GM12878 (cell line): ENCODE measurements at regions not wholly inside any gene's neighbourhood (a gene's known extent, or its start where the extent isn't known, plus 50 kb on each side); places are given as distances from the start of the nearest gene placed in this dataset.

Experiments used
- EGR1 ChIP-seq, 2 experiments: IDR thresholded peaks; 1 replicate in 1 of 2; 2 replicates in 1 of 2; pipeline ENCODE4 v1.6.1; 2011 to 2012; ENCODE audit warnings: low read depth in 2 of 2, low read length in 2 of 2, borderline replicate concordance in 1 of 2, mild to moderate bottlenecking in 1 of 2, moderate library complexity in 1 of 2
- TF ChIP-seq, protein P1 (sequence below), 3 experiments: IDR thresholded peaks in 2 of 3; conservative IDR thresholded peaks in 1 of 3; 2 replicates each; pipeline ENCODE4 v1.5.1; 2011; ENCODE audit warnings: low read depth in 3 of 3, low read length in 3 of 3, mild to moderate bottlenecking in 3 of 3, control low read depth in 2 of 3, moderate library complexity in 2 of 3, inconsistent platforms in 1 of 3, mixed read lengths in 1 of 3; ENCODE audit not compliant: control insufficient read depth in 2 of 3, insufficient read depth in 1 of 3; ENCODE audit errors: extremely low read depth in 1 of 3

DNA sequence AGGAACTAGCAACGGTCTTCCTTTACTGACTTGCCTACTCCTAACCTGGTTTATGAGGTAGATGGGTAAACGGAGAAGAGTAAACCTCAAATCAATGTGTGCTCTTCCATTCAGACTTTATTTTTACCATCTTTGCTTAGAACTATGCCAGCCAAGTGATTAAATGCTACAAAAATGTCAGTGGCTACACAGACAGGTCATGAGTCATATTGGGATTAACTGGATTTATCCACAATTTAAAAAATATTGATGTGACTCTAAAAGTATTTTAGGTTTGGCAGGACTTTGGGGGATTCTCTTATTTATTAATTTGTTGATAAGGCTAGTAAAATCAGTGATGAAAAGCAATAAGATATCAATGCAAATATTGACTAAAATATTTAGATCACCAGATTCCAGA lies 275.0 kb downstream of the PLK2 start:
- TF ChIP-seq, protein P1, sequence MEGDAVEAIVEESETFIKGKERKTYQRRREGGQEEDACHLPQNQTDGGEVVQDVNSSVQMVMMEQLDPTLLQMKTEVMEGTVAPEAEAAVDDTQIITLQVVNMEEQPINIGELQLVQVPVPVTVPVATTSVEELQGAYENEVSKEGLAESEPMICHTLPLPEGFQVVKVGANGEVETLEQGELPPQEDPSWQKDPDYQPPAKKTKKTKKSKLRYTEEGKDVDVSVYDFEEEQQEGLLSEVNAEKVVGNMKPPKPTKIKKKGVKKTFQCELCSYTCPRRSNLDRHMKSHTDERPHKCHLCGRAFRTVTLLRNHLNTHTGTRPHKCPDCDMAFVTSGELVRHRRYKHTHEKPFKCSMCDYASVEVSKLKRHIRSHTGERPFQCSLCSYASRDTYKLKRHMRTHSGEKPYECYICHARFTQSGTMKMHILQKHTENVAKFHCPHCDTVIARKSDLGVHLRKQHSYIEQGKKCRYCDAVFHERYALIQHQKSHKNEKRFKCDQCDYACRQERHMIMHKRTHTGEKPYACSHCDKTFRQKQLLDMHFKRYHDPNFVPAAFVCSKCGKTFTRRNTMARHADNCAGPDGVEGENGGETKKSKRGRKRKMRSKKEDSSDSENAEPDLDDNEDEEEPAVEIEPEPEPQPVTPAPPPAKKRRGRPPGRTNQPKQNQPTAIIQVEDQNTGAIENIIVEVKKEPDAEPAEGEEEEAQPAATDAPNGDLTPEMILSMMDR (IDR thresholded peaks at IDR 0.05 in 2 of 3, conservative IDR thresholded peaks at IDR 0.05 in 1 of 3; ENCODE audit: control insufficient read depth in 2 of 3, extremely low read depth in 1 of 3, insufficient read depth in 1 of 3, low read depth in 3 of 3, low read length in 3 of 3): no peak
- no peak for TF ChIP-seq EGR1 (IDR thresholded peaks at IDR 0.05; ENCODE audit: borderline replicate concordance in 1 of 2, low read depth in 2 of 2, low read length in 2 of 2)
